ENCODE measurements at regions not wholly inside any gene's neighbourhood (a gene's known extent, or its start where the extent isn't known, plus 50 kb on each side); places are given as distances from the start of the nearest gene placed in this dataset.
A peak's percentile ranks its signal among the peaks of the same experiment; 100 is the strongest.

- DNase-seq (ENCODE audit: low spot score) = no peak
Observed at GRCh38 chr17:70794738-70795137, 625.4 kb downstream of the KCNJ2 start.

- no peak for DNase-seq (ENCODE audit: low spot score)
Observed at GRCh38 chr17:70795620-70796019, 626.3 kb downstream of the KCNJ2 start.

- no peak for DNase-seq (ENCODE audit: low spot score)
Observed at GRCh38 chr17:70796757-70797156, 627.4 kb downstream of the KCNJ2 start.

- DNase-seq (ENCODE audit: low spot score) = no peak
Observed at GRCh38 chr17:70797166-70797565, 627.8 kb downstream of the KCNJ2 start.

GRCh38 chr17:70804161-70804560 is 634.8 kb downstream of the KCNJ2 start:
- peak; percentile 55 for DNase-seq (ENCODE audit: low spot score)

- no peak for DNase-seq (ENCODE audit: low spot score)
Observed at GRCh38 chr17:70808596-70808995, 639.3 kb downstream of the KCNJ2 start.

GRCh38 chr17:70810609-70811008 is 641.3 kb downstream of the KCNJ2 start:
- peak; percentile 40 for DNase-seq (ENCODE audit: low spot score)

- no peak for DNase-seq (ENCODE audit: low spot score)
Observed at GRCh38 chr17:70813355-70813930, 644.1 kb downstream of the KCNJ2 start.

GRCh38 chr17:70819183-70819582 is 649.9 kb downstream of the KCNJ2 start:
- DNase-seq (ENCODE audit: low spot score) = no peak

- no peak for DNase-seq (ENCODE audit: low spot score)
Observed at GRCh38 chr17:70820276-70820675, 650.9 kb downstream of the KCNJ2 start.

GRCh38 chr17:70825321-70826125 is 656.2 kb downstream of the KCNJ2 start:
- no peak for DNase-seq (ENCODE audit: low spot score)

GRCh38 chr17:70829876-70830275 is 660.5 kb downstream of the KCNJ2 start:
- no peak for DNase-seq (ENCODE audit: low spot score)

- no peak for DNase-seq (ENCODE audit: low spot score)
Observed at GRCh38 chr17:70834039-70834438, 664.7 kb downstream of the KCNJ2 start.

GRCh38 chr17:70848785-70849184 is 679.5 kb downstream of the KCNJ2 start:
- DNase-seq (ENCODE audit: low spot score) = peak; percentile 12

GRCh38 chr17:70855401-70856054 is 686.2 kb downstream of the KCNJ2 start:
- DNase-seq (ENCODE audit: low spot score) = no peak

GRCh38 chr17:70857351-70857750 is 688.0 kb downstream of the KCNJ2 start:
- no peak for DNase-seq (ENCODE audit: low spot score)

- no peak for DNase-seq (ENCODE audit: low spot score)
Observed at GRCh38 chr17:70859829-70860228, 690.5 kb downstream of the KCNJ2 start.

- no peak for DNase-seq (ENCODE audit: low spot score)
Observed at GRCh38 chr17:70862295-70862694, 693.0 kb downstream of the KCNJ2 start.

GRCh38 chr17:70863436-70864248 is 694.3 kb downstream of the KCNJ2 start:
- no peak for DNase-seq (ENCODE audit: low spot score)

- DNase-seq (ENCODE audit: low spot score) = no peak
Observed at GRCh38 chr17:70865993-70866804, 696.9 kb downstream of the KCNJ2 start.

GRCh38 chr17:70868149-70868548 is 698.8 kb downstream of the KCNJ2 start:
- no peak for DNase-seq (ENCODE audit: low spot score)

Measured in AG08395 (cell line).